ENCODE measurements at regions not wholly inside any gene's neighbourhood (a gene's known extent, or its start where the extent isn't known, plus 50 kb on each side); places are given as distances from the start of the nearest gene placed in this dataset.
A peak's percentile ranks its signal among the peaks of the same experiment; 100 is the strongest.

DNA sequence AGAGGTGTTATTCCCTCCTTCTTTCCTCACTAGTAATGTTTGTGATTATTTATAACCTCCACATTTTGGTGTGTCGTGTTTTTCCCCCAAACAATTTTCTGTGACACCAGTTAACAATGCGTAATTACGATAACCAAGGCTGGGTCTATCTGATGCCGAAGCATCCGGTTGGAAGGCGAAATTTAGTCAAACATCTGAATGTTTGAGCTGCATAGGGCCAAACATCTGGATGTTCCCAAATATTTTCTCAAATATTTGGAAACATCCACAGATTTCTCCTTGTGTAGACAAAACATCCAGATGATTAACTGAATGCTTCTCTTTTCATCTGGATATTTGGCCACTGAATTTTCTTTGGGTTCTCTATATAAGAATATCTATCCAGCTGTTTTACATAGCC, 371.7 kb downstream of the NFIB start:
- H2AFZ ChIP-seq (ENCODE audit: low read depth, low read length), result no peak overlapping the region
- peaks cover 31% of the 10 kb centered on the region for H3K4me1 ChIP-seq (ENCODE audit: control insufficient read depth, extremely low read depth, insufficient read depth, low read length)
- BruUV-seq (replicated peaks), result TSS peak; percentile 85
- no peak overlapping the region for H3K4me2 ChIP-seq (ENCODE audit: insufficient read depth, low read length)
- no peaks in the 10 kb centered on the region for H3K79me2 ChIP-seq (ENCODE audit: control insufficient read depth, insufficient read depth, low read length)
- CTCF ChIA-PET, result no interaction called here
- no peaks in the 10 kb centered on the region for H3K9me3 ChIP-seq (replicated peaks; ENCODE audit: control insufficient read depth, insufficient read depth, low read length)
- intact Hi-C loops (cut with micrococcal nuclease) (loop anchor here (10.0 kb wide), 1 partner anchor 463 kb away; no protein-coding TSS in a partner anchor), dilution Hi-C loops (cut with MboI; ENCODE audit: extremely low pct_ligation_motif_present, low sequenced_read_pairs) (no loop called here)
- DNase-seq (ENCODE audit: low read depth, low spot score), result no peak
- no peaks in the 10 kb centered on the region for H3K36me3 ChIP-seq (ENCODE audit: control insufficient read depth in 2 of 2, extremely low read depth in 1 of 2, insufficient read depth in 2 of 2, low read length in 2 of 2)
- FAIRE-seq, result no peak
- no peaks in the 10 kb centered on the region for H4K20me1 ChIP-seq (replicated peaks; ENCODE audit: control insufficient read depth, extremely low read depth, insufficient read depth, low read length)
- no peaks in the 10 kb centered on the region for H3K27me3 ChIP-seq (ENCODE audit: control insufficient read depth in 2 of 2, insufficient read depth in 2 of 2, low read length in 2 of 2)
- TF ChIP-seq FOS (IDR thresholded peaks at IDR 0.05; ENCODE audit: borderline replicate concordance, insufficient read depth, low read length) (no peak), POLR2AphosphoS5 (IDR thresholded peaks at IDR 0.05; ENCODE audit: insufficient read depth, low read depth, low read length) (no peak), MYC (IDR thresholded peaks at IDR 0.05; ENCODE audit: low read depth, low read length) (no peak), GATA2 (IDR thresholded peaks at IDR 0.05; ENCODE audit: insufficient read depth, insufficient read length, low read depth, low read length) (no peak), JUN (IDR thresholded peaks at IDR 0.05; ENCODE audit: borderline replicate concordance, insufficient read depth, insufficient read length, low read depth) (no peak), EZH2 (IDR thresholded peaks at IDR 0.05; ENCODE audit: borderline replicate concordance, low read depth, low read length, severe bottlenecking) (no peak)
- TF ChIP-seq, protein P1, sequence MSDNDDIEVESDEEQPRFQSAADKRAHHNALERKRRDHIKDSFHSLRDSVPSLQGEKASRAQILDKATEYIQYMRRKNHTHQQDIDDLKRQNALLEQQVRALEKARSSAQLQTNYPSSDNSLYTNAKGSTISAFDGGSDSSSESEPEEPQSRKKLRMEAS (IDR thresholded peaks at IDR 0.05; ENCODE audit: insufficient read depth, insufficient read length), result no peak
- no peak overlapping the region for H3K9ac ChIP-seq (replicated peaks; ENCODE audit: extremely low read depth, insufficient read depth, low read length)
- peak overlapping the region; percentile 44 for H3K27ac ChIP-seq (ENCODE audit: insufficient read depth, low read depth, low read length)
- POLR2A ChIA-PET, result no interaction called here
- H3K9me1 ChIP-seq (replicated peaks; ENCODE audit: control insufficient read depth, extremely low read depth, insufficient read depth, low read length), result no peaks in the 10 kb centered on the region
- H3K4me3 ChIP-seq (replicated peaks in 1 of 3; ENCODE audit: insufficient read depth in 1 of 3, low read depth in 1 of 3, low read length in 3 of 3), result no peak overlapping the region

DNA sequence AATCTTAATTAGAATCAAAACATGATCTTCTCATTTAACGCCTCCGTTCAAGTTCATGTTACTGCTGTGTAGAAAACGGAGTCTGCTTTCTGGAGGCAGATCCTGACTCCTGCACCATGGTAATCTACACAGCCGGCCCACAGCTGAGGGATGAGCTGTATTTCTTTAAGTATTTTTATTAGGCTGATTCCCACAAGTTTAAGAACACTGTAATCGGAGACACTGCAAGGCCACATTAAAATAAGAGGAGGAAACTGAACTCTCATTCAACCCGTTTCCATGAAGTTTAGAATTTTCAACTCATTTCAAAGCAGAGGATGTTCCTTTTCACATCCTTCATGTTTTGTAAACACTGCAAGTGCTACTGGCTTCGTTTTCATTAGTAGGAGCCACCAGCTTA, 372.2 kb downstream of the NFIB start:
- Histone ChIP-seq H3K9me1 (replicated peaks; ENCODE audit: control insufficient read depth, extremely low read depth, insufficient read depth, low read length) (no peaks in the 10 kb centered on the region), H3K4me2 (ENCODE audit: insufficient read depth, low read length) (no peak overlapping the region), H3K27ac (ENCODE audit: insufficient read depth, low read depth, low read length) (no peak overlapping the region), H3K27me3 (ENCODE audit: control insufficient read depth in 2 of 2, insufficient read depth in 2 of 2, low read length in 2 of 2) (no peaks in the 10 kb centered on the region), H3K9ac (replicated peaks; ENCODE audit: extremely low read depth, insufficient read depth, low read length) (no peak overlapping the region), H3K4me3 (replicated peaks in 1 of 3; ENCODE audit: insufficient read depth in 1 of 3, low read depth in 1 of 3, low read length in 3 of 3) (no peak overlapping the region), H4K20me1 (replicated peaks; ENCODE audit: control insufficient read depth, extremely low read depth, insufficient read depth, low read length) (no peaks in the 10 kb centered on the region), H3K36me3 (ENCODE audit: control insufficient read depth in 2 of 2, extremely low read depth in 1 of 2, insufficient read depth in 2 of 2, low read length in 2 of 2) (no peaks in the 10 kb centered on the region), H3K4me1 (ENCODE audit: control insufficient read depth, extremely low read depth, insufficient read depth, low read length) (peaks cover 31% of the 10 kb centered on the region), H3K9me3 (replicated peaks; ENCODE audit: control insufficient read depth, insufficient read depth, low read length) (no peaks in the 10 kb centered on the region), H2AFZ (ENCODE audit: low read depth, low read length) (no peak overlapping the region), H3K79me2 (ENCODE audit: control insufficient read depth, insufficient read depth, low read length) (no peaks in the 10 kb centered on the region)
- no peak for FAIRE-seq
- dilution Hi-C loops (cut with MboI; ENCODE audit: extremely low pct_ligation_motif_present, low sequenced_read_pairs) (no loop called here), intact Hi-C loops (cut with micrococcal nuclease) (loop anchor here (10.0 kb wide), 1 partner anchor 463 kb away; no protein-coding TSS in a partner anchor)
- CTCF ChIA-PET, result no interaction called here
- no TSS peak for BruUV-seq (replicated peaks)
- DNase-seq (ENCODE audit: low read depth, low spot score), result no peak
- TF ChIP-seq, protein P1 (IDR thresholded peaks at IDR 0.05; ENCODE audit: insufficient read depth, insufficient read length), result no peak
- no peak for TF ChIP-seq POLR2A (IDR thresholded peaks at IDR 0.05; ENCODE audit: low read depth, low read length)
- no peak for TF ChIP-seq FOS (IDR thresholded peaks at IDR 0.05; ENCODE audit: borderline replicate concordance, insufficient read depth, low read length)
- TF ChIP-seq MYC (IDR thresholded peaks at IDR 0.05; ENCODE audit: low read depth, low read length), result no peak
- TF ChIP-seq, protein P2, sequence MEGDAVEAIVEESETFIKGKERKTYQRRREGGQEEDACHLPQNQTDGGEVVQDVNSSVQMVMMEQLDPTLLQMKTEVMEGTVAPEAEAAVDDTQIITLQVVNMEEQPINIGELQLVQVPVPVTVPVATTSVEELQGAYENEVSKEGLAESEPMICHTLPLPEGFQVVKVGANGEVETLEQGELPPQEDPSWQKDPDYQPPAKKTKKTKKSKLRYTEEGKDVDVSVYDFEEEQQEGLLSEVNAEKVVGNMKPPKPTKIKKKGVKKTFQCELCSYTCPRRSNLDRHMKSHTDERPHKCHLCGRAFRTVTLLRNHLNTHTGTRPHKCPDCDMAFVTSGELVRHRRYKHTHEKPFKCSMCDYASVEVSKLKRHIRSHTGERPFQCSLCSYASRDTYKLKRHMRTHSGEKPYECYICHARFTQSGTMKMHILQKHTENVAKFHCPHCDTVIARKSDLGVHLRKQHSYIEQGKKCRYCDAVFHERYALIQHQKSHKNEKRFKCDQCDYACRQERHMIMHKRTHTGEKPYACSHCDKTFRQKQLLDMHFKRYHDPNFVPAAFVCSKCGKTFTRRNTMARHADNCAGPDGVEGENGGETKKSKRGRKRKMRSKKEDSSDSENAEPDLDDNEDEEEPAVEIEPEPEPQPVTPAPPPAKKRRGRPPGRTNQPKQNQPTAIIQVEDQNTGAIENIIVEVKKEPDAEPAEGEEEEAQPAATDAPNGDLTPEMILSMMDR (IDR thresholded peaks at IDR 0.05; ENCODE audit: extremely low read depth in 1 of 2, insufficient read depth in 1 of 2, low read depth in 1 of 2, low read length in 2 of 2), result no peak
- TF ChIP-seq EZH2 (IDR thresholded peaks at IDR 0.05; ENCODE audit: borderline replicate concordance, low read depth, low read length, severe bottlenecking), result no peak
- no peak for TF ChIP-seq JUN (IDR thresholded peaks at IDR 0.05; ENCODE audit: borderline replicate concordance, insufficient read depth, insufficient read length, low read depth)
- TF ChIP-seq POLR2AphosphoS5 (IDR thresholded peaks at IDR 0.05; ENCODE audit: insufficient read depth, low read depth, low read length), result no peak
- no peak for TF ChIP-seq GATA2 (IDR thresholded peaks at IDR 0.05; ENCODE audit: insufficient read depth, insufficient read length, low read depth, low read length)
- POLR2A ChIA-PET, result no interaction called here

All from endothelial cell of umbilical vein (primary cell).